ENCODE measurements at regions not wholly inside any gene's neighbourhood (a gene's known extent, or its start where the extent isn't known, plus 50 kb on each side); places are given as distances from the start of the nearest gene placed in this dataset.

DNA sequence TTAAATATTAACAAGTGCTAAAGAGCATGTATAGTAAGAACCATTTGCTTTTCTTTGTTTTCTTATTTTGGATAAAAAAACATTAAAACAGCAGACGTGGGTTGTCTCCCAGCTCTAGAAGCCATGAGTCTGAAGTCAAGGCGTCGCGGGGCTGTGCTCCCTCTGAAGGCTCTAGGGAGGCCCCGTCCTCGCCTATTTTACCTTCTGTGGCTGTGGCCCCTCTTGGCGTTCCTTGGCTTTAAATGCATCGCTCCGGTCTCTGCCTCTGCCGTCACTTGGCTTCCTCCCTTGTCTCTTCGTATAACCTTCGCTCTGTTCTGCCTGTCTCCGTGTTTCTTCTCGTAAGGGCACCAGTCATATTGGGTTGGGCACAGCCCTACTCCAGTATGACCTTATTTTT, 75.3 kb downstream of the ING1 start:
- Histone ChIP-seq H3K4me3 (ENCODE audit: low read length) (no peak overlapping the region), H3K9me2 (replicated peaks; ENCODE audit: control insufficient read depth, low read length) (no peaks in the 10 kb centered on the region), H3F3A (ENCODE audit: control insufficient read depth, insufficient read depth) (no peaks in the 10 kb centered on the region), H3K4me1 (ENCODE audit: control insufficient read depth, low read length) (no peaks in the 10 kb centered on the region), H4K20me1 (ENCODE audit: control insufficient read depth, insufficient read depth, low read depth, low read length) (no peaks in the 10 kb centered on the region), H3K36me3 (ENCODE audit: control insufficient read depth, low read length) (no peaks in the 10 kb centered on the region), H3K79me2 (ENCODE audit: control insufficient read depth, low read length) (no peaks in the 10 kb centered on the region), H3K9me3 (ENCODE audit: control insufficient read depth, insufficient read depth, low read length) (peaks cover 22% of the 10 kb centered on the region; the same call in 1 of the 2 replicates), H3K27ac (ENCODE audit: low read depth, low read length) (no peak overlapping the region), H3K4me2 (ENCODE audit: low read length) (no peak overlapping the region), H3K27me3 (ENCODE audit: control insufficient read depth, low read length) (peaks cover 4% of the 10 kb centered on the region; the same call in 1 of the 2 replicates)
- no peak for TF ChIP-seq EZH2phosphoT487 (IDR thresholded peaks at IDR 0.05; ENCODE audit: borderline replicate concordance, low read length)
- TF ChIP-seq, protein P1, sequence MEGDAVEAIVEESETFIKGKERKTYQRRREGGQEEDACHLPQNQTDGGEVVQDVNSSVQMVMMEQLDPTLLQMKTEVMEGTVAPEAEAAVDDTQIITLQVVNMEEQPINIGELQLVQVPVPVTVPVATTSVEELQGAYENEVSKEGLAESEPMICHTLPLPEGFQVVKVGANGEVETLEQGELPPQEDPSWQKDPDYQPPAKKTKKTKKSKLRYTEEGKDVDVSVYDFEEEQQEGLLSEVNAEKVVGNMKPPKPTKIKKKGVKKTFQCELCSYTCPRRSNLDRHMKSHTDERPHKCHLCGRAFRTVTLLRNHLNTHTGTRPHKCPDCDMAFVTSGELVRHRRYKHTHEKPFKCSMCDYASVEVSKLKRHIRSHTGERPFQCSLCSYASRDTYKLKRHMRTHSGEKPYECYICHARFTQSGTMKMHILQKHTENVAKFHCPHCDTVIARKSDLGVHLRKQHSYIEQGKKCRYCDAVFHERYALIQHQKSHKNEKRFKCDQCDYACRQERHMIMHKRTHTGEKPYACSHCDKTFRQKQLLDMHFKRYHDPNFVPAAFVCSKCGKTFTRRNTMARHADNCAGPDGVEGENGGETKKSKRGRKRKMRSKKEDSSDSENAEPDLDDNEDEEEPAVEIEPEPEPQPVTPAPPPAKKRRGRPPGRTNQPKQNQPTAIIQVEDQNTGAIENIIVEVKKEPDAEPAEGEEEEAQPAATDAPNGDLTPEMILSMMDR (IDR thresholded peaks at IDR 0.05; ENCODE audit: low read depth, low read length, poor library complexity, severe bottlenecking): no peak

DNA sequence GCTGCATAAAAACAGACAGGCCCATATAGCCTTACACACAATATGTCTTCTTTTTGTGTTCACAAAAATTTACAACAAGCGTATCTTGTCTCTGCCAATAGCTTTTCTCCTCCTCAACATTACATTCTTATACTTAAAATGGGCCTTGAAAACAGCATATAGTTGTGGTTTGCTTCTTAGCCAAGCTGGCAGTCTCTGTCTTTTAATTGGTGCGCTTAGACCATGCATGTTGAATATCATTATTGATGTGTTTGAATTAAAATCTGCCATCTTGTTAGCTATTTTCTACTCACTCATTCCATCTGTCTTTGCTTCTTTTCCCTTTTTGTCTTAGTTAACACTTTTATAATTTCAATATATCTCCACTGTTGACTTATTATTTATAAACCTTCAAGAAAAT, 76.4 kb downstream of the ING1 start:
- no peak for TF ChIP-seq EZH2phosphoT487 (IDR thresholded peaks at IDR 0.05; ENCODE audit: borderline replicate concordance, low read length)
- TF ChIP-seq, protein P1 (IDR thresholded peaks at IDR 0.05; ENCODE audit: low read depth, low read length, poor library complexity, severe bottlenecking): no peak
- H3K4me1 ChIP-seq (ENCODE audit: control insufficient read depth, low read length): no peaks in the 10 kb centered on the region
- H3K4me2 ChIP-seq (ENCODE audit: low read length): no peak overlapping the region
- H3F3A ChIP-seq (ENCODE audit: control insufficient read depth, insufficient read depth): no peaks in the 10 kb centered on the region
- H3K27ac ChIP-seq (ENCODE audit: low read depth, low read length): no peak overlapping the region
- H3K27me3 ChIP-seq (ENCODE audit: control insufficient read depth, low read length): peaks cover 4% of the 10 kb centered on the region; the same call in 1 of the 2 replicates
- H3K4me3 ChIP-seq (ENCODE audit: low read length): no peak overlapping the region
- no peaks in the 10 kb centered on the region for H3K9me2 ChIP-seq (replicated peaks; ENCODE audit: control insufficient read depth, low read length)
- H4K20me1 ChIP-seq (ENCODE audit: control insufficient read depth, insufficient read depth, low read depth, low read length): no peaks in the 10 kb centered on the region
- H3K36me3 ChIP-seq (ENCODE audit: control insufficient read depth, low read length): no peaks in the 10 kb centered on the region
- H3K79me2 ChIP-seq (ENCODE audit: control insufficient read depth, low read length): no peaks in the 10 kb centered on the region
- H3K9me3 ChIP-seq (ENCODE audit: control insufficient read depth, insufficient read depth, low read length): peaks cover 29% of the 10 kb centered on the region; the same call in 1 of the 2 replicates

GRCh38 chr13:110790371-110790770, 76.9 kb downstream of the ING1 start:
- TF ChIP-seq, protein P1 (IDR thresholded peaks at IDR 0.05; ENCODE audit: low read depth, low read length, poor library complexity, severe bottlenecking): no peak
- no peak for TF ChIP-seq EZH2phosphoT487 (IDR thresholded peaks at IDR 0.05; ENCODE audit: borderline replicate concordance, low read length)
- Histone ChIP-seq H4K20me1 (ENCODE audit: control insufficient read depth, insufficient read depth, low read depth, low read length) (no peaks in the 10 kb centered on the region), H3K9me2 (replicated peaks; ENCODE audit: control insufficient read depth, low read length) (no peaks in the 10 kb centered on the region), H3K4me1 (ENCODE audit: control insufficient read depth, low read length) (no peaks in the 10 kb centered on the region), H3F3A (ENCODE audit: control insufficient read depth, insufficient read depth) (no peaks in the 10 kb centered on the region), H3K79me2 (ENCODE audit: control insufficient read depth, low read length) (no peaks in the 10 kb centered on the region), H3K9me3 (ENCODE audit: control insufficient read depth, insufficient read depth, low read length) (peaks cover 29% of the 10 kb centered on the region; the same call in 1 of the 2 replicates), H3K27me3 (ENCODE audit: control insufficient read depth, low read length) (peaks cover 4% of the 10 kb centered on the region; the same call in 1 of the 2 replicates), H3K4me3 (ENCODE audit: low read length) (no peak overlapping the region), H3K4me2 (ENCODE audit: low read length) (no peak overlapping the region), H3K27ac (ENCODE audit: low read depth, low read length) (no peak overlapping the region), H3K36me3 (ENCODE audit: control insufficient read depth, low read length) (no peaks in the 10 kb centered on the region)
